Transverse colon (tissue), 4 donors: ENCODE measurements at regions not wholly inside any gene's neighbourhood (a gene's known extent, or its start where the extent isn't known, plus 50 kb on each side); places are given as distances from the start of the nearest gene placed in this dataset.
"Not testable (repeated sequence)": the region's sequence is repeated elsewhere in the genome, so short reads cannot be mapped to it uniquely, and the experiment has no call there.

Experiments
- DNase-seq: peaks from one replicate; pipeline ENCODE4 v3.0.0-alpha.2; 2019
- H3K27ac ChIP-seq, 4 donors: fragments of 200-600 bp; sonication (generic); 2 replicates each; pipeline ENCODE4 v1.5.1; 2016 to 2018; ENCODE audit warnings: inconsistent platforms in 4 of 4
- H3K27me3 ChIP-seq: fragments of 200-600 bp; sonication (generic); 2 replicates; pipeline ENCODE4 v1.5.1; 2017; ENCODE audit warnings: inconsistent platforms
- H3K36me3 ChIP-seq, 4 donors: fragments of 200-600 bp; sonication (generic); 2 replicates each; pipeline ENCODE4 v1.5.1; 2017 to 2019; ENCODE audit warnings: inconsistent platforms in 4 of 4
- H3K4me1 ChIP-seq, 4 donors: fragments of 200-600 bp; sonication (generic); 2 replicates each; pipeline ENCODE4 v1.5.1; 2017 to 2020; ENCODE audit warnings: inconsistent platforms in 4 of 4
- H3K4me3 ChIP-seq, 4 donors: fragments of 200-600 bp; sonication (generic); 1 replicate in 1 of 4; 2 replicates in 3 of 4; pipeline versions ENCODE4 v1.5.1 to v1.6.1; 2017 to 2019; ENCODE audit warnings: inconsistent platforms in 4 of 4
- H3K9me3 ChIP-seq, 2 donors: fragments of 200-600 bp; sonication (generic); 2 replicates each; pipeline ENCODE4 v1.5.1; 2017 to 2019; ENCODE audit warnings: inconsistent platforms in 2 of 2
- EP300 ChIP-seq: sonication (generic); formaldehyde crosslinking; IDR thresholded peaks from one replicate; pipeline ENCODE4 v1.6.1; 2017; ENCODE audit warnings: antibody characterized with exemption, low read depth
- POLR2A ChIP-seq: fragments of 450-650 bp; IDR thresholded peaks from one replicate; pipeline ENCODE4 v1.6.1; 2016; ENCODE audit warnings: antibody characterized with exemption, mild to moderate bottlenecking, moderate library complexity
- POLR2AphosphoS5 ChIP-seq, 3 donors: sonication (generic); formaldehyde crosslinking; IDR thresholded peaks; one replicate each; pipeline ENCODE4 v1.6.1; 2016; ENCODE audit warnings: antibody characterized with exemption in 3 of 3
- WGBS, 2 donors: methylation state at CpG; one replicate each; pipeline ENCODE4 v1.1.5; 2018; ENCODE audit warnings: low coverage in 1 of 2; 5-methylcytosine and 5-hydroxymethylcytosine counted together
- in situ Hi-C, 4 donors: fragments of 200-750 bp; cut with MboI; loops; one replicate each; pipeline versions ENCODE4 v1.15.0 to v1.15.1; 2017; ENCODE audit warnings: low sequenced_read_pairs in 3 of 4, low pct_ligation_motif_present in 1 of 4, low pct_unique_long_range_greater_than_20kb in 1 of 4
- intact Hi-C: fragments of 100-400 bp; cut with DNase I; formaldehyde crosslinking; loops from one replicate; pipeline ENCODE4 v1.15.1; 2023; ENCODE audit warnings: low total_unique reads
- TF ChIP-seq, protein P1 (sequence below), 5 experiments: fragments of 200-600 bp in 3 of 5; fragments of 450-650 bp in 2 of 5; sonication (generic) in 3 of 5; IDR thresholded peaks; 1 replicate in 2 of 5; 2 replicates in 3 of 5; pipeline ENCODE4 v1.5.1; 2016 to 2017; ENCODE audit warnings: antibody characterized with exemption in 5 of 5, inconsistent platforms in 3 of 5, mild to moderate bottlenecking in 2 of 5, moderate library complexity in 1 of 5

DNA sequence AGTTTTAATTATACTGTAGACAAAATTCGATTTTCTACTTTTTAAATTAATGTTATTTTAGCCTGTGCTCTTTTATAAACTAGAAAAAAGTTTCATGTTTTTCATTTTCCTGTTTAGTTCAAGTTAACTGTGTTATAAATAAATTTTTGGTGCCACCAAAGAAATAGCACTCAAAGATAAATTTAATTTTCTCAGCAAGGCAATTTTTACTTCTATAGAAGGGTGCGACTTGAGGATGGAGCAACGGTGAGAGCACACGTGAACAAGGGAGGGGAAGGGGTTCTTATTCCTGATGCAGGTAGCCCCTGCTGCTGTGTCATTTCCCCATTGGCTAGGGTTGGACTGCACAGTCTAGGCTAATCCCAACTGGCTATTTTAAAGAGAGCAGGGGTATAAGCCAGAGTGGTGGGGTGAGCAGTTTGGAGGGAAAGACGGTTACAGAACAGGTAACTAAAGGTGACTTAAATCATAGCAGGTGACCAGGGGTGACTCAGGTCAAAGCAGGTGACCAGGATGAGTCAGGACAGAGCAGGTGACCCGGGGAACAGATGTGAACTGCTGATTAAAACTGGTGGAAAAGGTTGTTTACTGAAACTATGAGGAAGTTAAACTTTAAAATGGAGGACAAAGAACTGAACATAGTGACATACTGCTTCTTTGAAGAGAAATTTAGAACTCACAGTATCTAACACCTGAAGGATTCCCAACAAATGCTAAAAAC lies 104.6 kb upstream of the GPBP1 start:
- 85 to 94% methylated on average over 4 to 6 of the region's 6 CpGs for WGBS, 2 donors
- in situ Hi-C loops (no loop called here), intact Hi-C loops (no loop called here)
- no peaks in the 10 kb centered on the region for H3K27me3 ChIP-seq
- peak; percentile 34 for DNase-seq
- no peaks in the 10 kb centered on the region for H3K36me3 ChIP-seq
- H3K27ac ChIP-seq: no peak overlapping the region
- no peaks in the 10 kb centered on the region for H3K4me1 ChIP-seq
- H3K9me3 ChIP-seq: peaks cover 6 to 8% of the 10 kb centered on the region in 2 donors
- TF ChIP-seq POLR2AphosphoS5 (IDR thresholded peaks at IDR 0.05): peak in 1 of 3 donors; percentile 24
- TF ChIP-seq POLR2A: no peak
- H3K4me3 ChIP-seq: no peak overlapping the region

GRCh38 chr5:57072218-57072892 lies 101.5 kb upstream of the GPBP1 start:
- Histone ChIP-seq H3K4me3 (no peak overlapping the region), H3K27me3 (no peaks in the 10 kb centered on the region), H3K9me3 (peaks cover 6 to 8% of the 10 kb centered on the region in 2 donors), H3K4me1 (no peaks in the 10 kb centered on the region), H3K36me3 (no peaks in the 10 kb centered on the region), H3K27ac (no peak overlapping the region)
- DNase-seq: no peak
- 71 to 73% methylated on average over 1 to 3 of the region's 3 CpGs for WGBS, 2 donors
- TF ChIP-seq, protein P1, sequence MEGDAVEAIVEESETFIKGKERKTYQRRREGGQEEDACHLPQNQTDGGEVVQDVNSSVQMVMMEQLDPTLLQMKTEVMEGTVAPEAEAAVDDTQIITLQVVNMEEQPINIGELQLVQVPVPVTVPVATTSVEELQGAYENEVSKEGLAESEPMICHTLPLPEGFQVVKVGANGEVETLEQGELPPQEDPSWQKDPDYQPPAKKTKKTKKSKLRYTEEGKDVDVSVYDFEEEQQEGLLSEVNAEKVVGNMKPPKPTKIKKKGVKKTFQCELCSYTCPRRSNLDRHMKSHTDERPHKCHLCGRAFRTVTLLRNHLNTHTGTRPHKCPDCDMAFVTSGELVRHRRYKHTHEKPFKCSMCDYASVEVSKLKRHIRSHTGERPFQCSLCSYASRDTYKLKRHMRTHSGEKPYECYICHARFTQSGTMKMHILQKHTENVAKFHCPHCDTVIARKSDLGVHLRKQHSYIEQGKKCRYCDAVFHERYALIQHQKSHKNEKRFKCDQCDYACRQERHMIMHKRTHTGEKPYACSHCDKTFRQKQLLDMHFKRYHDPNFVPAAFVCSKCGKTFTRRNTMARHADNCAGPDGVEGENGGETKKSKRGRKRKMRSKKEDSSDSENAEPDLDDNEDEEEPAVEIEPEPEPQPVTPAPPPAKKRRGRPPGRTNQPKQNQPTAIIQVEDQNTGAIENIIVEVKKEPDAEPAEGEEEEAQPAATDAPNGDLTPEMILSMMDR (IDR thresholded peaks at IDR 0.05): no peak
- TF ChIP-seq POLR2A: no peak
- TF ChIP-seq POLR2AphosphoS5 (IDR thresholded peaks at IDR 0.05): no peak
- TF ChIP-seq EP300: no peak
- intact Hi-C loops: no loop called here
- in situ Hi-C loops: no loop called here

DNA sequence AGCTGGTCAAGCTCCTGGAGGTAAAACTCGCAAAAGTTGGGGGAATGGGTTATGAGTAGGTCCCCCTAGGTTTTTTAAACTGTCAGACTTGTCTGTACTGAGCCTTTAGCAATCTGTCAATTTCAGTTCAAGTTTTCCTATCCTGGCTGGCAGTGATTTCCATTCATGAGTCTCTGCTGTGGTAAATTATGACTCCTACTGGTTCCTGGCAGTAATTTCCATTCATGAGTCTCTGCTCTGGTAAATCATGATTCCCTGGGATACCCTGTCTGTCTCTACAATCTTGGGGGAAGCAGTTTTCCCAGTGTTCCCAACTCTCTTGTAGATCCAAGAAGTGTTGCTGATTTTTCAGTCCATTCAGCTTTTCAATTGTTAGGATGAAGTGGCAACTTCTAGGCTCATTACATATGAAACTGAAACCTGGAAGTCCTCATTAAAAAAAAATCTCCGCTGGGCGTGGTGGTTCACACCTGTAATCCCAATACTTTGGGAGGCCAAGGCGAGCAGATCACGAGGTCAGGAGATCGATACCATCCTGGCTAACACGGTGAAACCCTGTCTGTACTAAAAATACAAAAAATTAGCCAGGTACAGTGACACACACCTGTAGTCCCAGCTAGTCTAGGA lies 91.3 kb upstream of the GPBP1 start:
- 40 to 68% methylated on average over 1 to 7 of the region's 7 CpGs for WGBS, 2 donors
- H3K9me3 ChIP-seq: no peaks in the 10 kb centered on the region
- no peaks in the 10 kb centered on the region for H3K27me3 ChIP-seq
- intact Hi-C loops: no loop called here
- H3K27ac ChIP-seq: peak overlapping the region in 2 of 4 donors; percentile 24 to 29
- TF ChIP-seq EP300: no peak
- TF ChIP-seq, protein P1 (IDR thresholded peaks at IDR 0.05): peak; percentile 7 to 80 (median 42)
- in situ Hi-C loops: no loop called here
- H3K36me3 ChIP-seq: no peaks in the 10 kb centered on the region
- no peak for DNase-seq
- H3K4me1 ChIP-seq: no peaks in the 10 kb centered on the region
- H3K4me3 ChIP-seq: no peak overlapping the region

- H3K9me3 ChIP-seq: no peaks in the 10 kb centered on the region
- H3K36me3 ChIP-seq: no peaks in the 10 kb centered on the region
- intact Hi-C loops (no loop called here), in situ Hi-C loops (no loop called here)
- H3K4me3 ChIP-seq: no peak overlapping the region
- H3K4me1 ChIP-seq: no peaks in the 10 kb centered on the region
- no peak for TF ChIP-seq EP300
- TF ChIP-seq POLR2AphosphoS5 (IDR thresholded peaks at IDR 0.05): no peak
- no peak for TF ChIP-seq POLR2A
- TF ChIP-seq, protein P1 (IDR thresholded peaks at IDR 0.05): no peak
- H3K27ac ChIP-seq: no peak overlapping the region
- H3K27me3 ChIP-seq: no peaks in the 10 kb centered on the region
- no peak for DNase-seq
- WGBS, 2 donors: 72 to 93% methylated on average over 2 to 3 of the region's 3 CpGs
Measured at GRCh38 chr5:57085306-57086081, 88.4 kb upstream of the GPBP1 start.

DNA sequence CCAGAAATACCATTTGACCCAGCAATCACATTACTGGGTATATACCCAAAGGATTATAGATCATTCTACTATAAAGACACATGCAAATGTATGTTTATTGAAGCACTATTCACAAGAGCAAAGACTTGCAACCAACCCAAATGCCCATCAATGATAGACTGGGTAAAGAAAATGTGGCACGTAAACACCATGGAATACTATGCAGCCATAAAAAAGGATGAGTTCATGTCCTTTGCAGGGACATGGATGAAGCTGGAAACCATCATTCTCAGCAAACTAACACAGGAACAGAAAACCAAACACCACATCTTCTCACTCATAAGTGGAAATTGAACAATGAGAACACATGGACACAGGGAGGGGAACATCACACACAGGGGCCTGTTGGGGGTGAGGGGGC lies 85.9 kb upstream of the GPBP1 start:
- H3K4me3 ChIP-seq, H3K9me3 ChIP-seq, H3K36me3 ChIP-seq, H3K27me3 ChIP-seq, H3K27ac ChIP-seq, in situ Hi-C loops, H3K4me1 ChIP-seq, intact Hi-C loops, DNase-seq: not testable (repeated sequence)
- WGBS, 2 donors: 96 to 100% methylated on average over 1 of the region's 1 CpG
